ENCODE measurements at regions not wholly inside any gene's neighbourhood (a gene's known extent, or its start where the extent isn't known, plus 50 kb on each side); places are given as distances from the start of the nearest gene placed in this dataset.
"Not testable (repeated sequence)": the region's sequence is repeated elsewhere in the genome, so short reads cannot be mapped to it uniquely, and the experiment has no call there.

GRCh38 chr14:49946320-49947141 lies 53.6 kb downstream of the ARF6 start:
- DNase-seq = peak; percentile 97

- DNase-seq = no peak
Observed at GRCh38 chr14:49947506-49947905, 54.6 kb downstream of the ARF6 start.

- peak; percentile 99 for DNase-seq
Observed at GRCh38 chr14:49950275-49951228, 57.7 kb downstream of the ARF6 start.

GRCh38 chr14:49951229-49951607 lies 58.3 kb downstream of the ARF6 start:
- no peak for DNase-seq

- peak; percentile 71 for DNase-seq
Observed at GRCh38 chr14:49951691-49952345, 58.9 kb downstream of the ARF6 start.

- DNase-seq = no peak
Observed at GRCh38 chr14:49953196-49953595, 60.3 kb downstream of the ARF6 start.

- DNase-seq = no peak
Observed at GRCh38 chr14:49954171-49954631, 61.3 kb downstream of the ARF6 start.

GRCh38 chr14:49955024-49955423 lies 62.1 kb downstream of the ARF6 start:
- no peak for DNase-seq

- DNase-seq = no peak
Observed at GRCh38 chr14:49957089-49957852, 64.4 kb downstream of the ARF6 start.

- DNase-seq = peak; percentile 100
Observed at GRCh38 chr14:49959822-49960408, 67.0 kb downstream of the ARF6 start.

- DNase-seq = peak; percentile 85
Observed at GRCh38 chr14:49960453-49960852, 67.6 kb downstream of the ARF6 start.

- peak; percentile 21 for DNase-seq
Observed at GRCh38 chr14:49961270-49962222, 68.7 kb downstream of the ARF6 start.

GRCh38 chr14:49962621-49963020 lies 69.7 kb downstream of the ARF6 start:
- no peak for DNase-seq

GRCh38 chr14:49965068-49965651 lies 72.3 kb downstream of the ARF6 start:
- not testable (repeated sequence) for DNase-seq

- DNase-seq = no peak
Observed at GRCh38 chr14:49966304-49966809, 73.5 kb downstream of the ARF6 start.

GRCh38 chr14:49966971-49967630 lies 74.2 kb downstream of the ARF6 start:
- no peak for DNase-seq

- DNase-seq = no peak
Observed at GRCh38 chr14:49969961-49970360, 77.1 kb downstream of the ARF6 start.

GRCh38 chr14:49970474-49971147 lies 77.7 kb downstream of the ARF6 start:
- peak; percentile 99 for DNase-seq
